ENCODE measurements at regions not wholly inside any gene's neighbourhood (a gene's known extent, or its start where the extent isn't known, plus 50 kb on each side); places are given as distances from the start of the nearest gene placed in this dataset.

DNA sequence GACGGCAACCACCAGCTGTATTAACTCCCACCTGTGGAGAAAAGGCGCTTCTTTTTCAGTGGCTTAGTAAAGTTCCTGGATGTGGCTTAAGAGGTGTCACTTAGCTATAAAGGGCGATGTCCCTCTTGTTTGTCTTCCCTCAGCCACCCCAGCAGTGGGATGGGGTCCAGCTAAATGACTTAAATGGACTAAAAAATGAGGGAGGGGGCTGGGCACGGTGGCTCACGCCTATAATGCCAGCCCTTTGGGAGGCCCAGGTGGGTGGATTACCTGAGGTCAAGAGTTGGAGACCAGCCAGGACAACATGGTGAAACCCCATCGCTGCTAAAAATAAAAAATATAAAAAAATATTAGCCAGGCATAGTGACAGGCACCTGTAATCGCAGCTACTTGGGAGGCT is 667.5 kb upstream of the RBFOX1 start:
- Histone ChIP-seq H3K27me3 (ENCODE audit: control insufficient read depth in 2 of 2, insufficient read depth in 2 of 2, low read length in 2 of 2) (no peaks in the 10 kb centered on the region), H2AFZ (ENCODE audit: low read depth, low read length) (no peak overlapping the region), H3K4me1 (ENCODE audit: control insufficient read depth, extremely low read depth, insufficient read depth, low read length) (no peaks in the 10 kb centered on the region), H3K9ac (replicated peaks; ENCODE audit: extremely low read depth, insufficient read depth, low read length) (no peak overlapping the region), H3K4me2 (ENCODE audit: insufficient read depth, low read length) (no peak overlapping the region), H3K4me3 (replicated peaks in 1 of 3; ENCODE audit: insufficient read depth in 1 of 3, low read depth in 1 of 3, low read length in 3 of 3) (no peak overlapping the region), H3K36me3 (ENCODE audit: control insufficient read depth in 2 of 2, extremely low read depth in 1 of 2, insufficient read depth in 2 of 2, low read length in 2 of 2) (no peaks in the 10 kb centered on the region), H3K79me2 (ENCODE audit: control insufficient read depth, insufficient read depth, low read length) (no peaks in the 10 kb centered on the region), H4K20me1 (replicated peaks; ENCODE audit: control insufficient read depth, extremely low read depth, insufficient read depth, low read length) (no peaks in the 10 kb centered on the region), H3K27ac (ENCODE audit: insufficient read depth, low read depth, low read length) (no peak overlapping the region), H3K9me3 (replicated peaks; ENCODE audit: control insufficient read depth, insufficient read depth, low read length) (no peaks in the 10 kb centered on the region), H3K9me1 (replicated peaks; ENCODE audit: control insufficient read depth, extremely low read depth, insufficient read depth, low read length) (no peaks in the 10 kb centered on the region)
- TF ChIP-seq GATA2 (IDR thresholded peaks at IDR 0.05; ENCODE audit: insufficient read depth, insufficient read length, low read depth, low read length), result no peak
- TF ChIP-seq POLR2AphosphoS5 (IDR thresholded peaks at IDR 0.05; ENCODE audit: insufficient read depth, low read depth, low read length), result no peak
- no peak for TF ChIP-seq MYC (IDR thresholded peaks at IDR 0.05; ENCODE audit: low read depth, low read length)
- TF ChIP-seq EZH2 (IDR thresholded peaks at IDR 0.05; ENCODE audit: borderline replicate concordance, low read depth, low read length, severe bottlenecking), result no peak
- TF ChIP-seq JUN (IDR thresholded peaks at IDR 0.05; ENCODE audit: borderline replicate concordance, insufficient read depth, insufficient read length, low read depth), result no peak
- TF ChIP-seq, protein P1, sequence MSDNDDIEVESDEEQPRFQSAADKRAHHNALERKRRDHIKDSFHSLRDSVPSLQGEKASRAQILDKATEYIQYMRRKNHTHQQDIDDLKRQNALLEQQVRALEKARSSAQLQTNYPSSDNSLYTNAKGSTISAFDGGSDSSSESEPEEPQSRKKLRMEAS (IDR thresholded peaks at IDR 0.05; ENCODE audit: insufficient read depth, insufficient read length), result no peak
- no peak for TF ChIP-seq POLR2A (IDR thresholded peaks at IDR 0.05; ENCODE audit: low read depth, low read length)
- TF ChIP-seq, protein P2, sequence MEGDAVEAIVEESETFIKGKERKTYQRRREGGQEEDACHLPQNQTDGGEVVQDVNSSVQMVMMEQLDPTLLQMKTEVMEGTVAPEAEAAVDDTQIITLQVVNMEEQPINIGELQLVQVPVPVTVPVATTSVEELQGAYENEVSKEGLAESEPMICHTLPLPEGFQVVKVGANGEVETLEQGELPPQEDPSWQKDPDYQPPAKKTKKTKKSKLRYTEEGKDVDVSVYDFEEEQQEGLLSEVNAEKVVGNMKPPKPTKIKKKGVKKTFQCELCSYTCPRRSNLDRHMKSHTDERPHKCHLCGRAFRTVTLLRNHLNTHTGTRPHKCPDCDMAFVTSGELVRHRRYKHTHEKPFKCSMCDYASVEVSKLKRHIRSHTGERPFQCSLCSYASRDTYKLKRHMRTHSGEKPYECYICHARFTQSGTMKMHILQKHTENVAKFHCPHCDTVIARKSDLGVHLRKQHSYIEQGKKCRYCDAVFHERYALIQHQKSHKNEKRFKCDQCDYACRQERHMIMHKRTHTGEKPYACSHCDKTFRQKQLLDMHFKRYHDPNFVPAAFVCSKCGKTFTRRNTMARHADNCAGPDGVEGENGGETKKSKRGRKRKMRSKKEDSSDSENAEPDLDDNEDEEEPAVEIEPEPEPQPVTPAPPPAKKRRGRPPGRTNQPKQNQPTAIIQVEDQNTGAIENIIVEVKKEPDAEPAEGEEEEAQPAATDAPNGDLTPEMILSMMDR (IDR thresholded peaks at IDR 0.05; ENCODE audit: extremely low read depth in 1 of 2, insufficient read depth in 1 of 2, low read depth in 1 of 2, low read length in 2 of 2), result no peak
- TF ChIP-seq FOS (IDR thresholded peaks at IDR 0.05; ENCODE audit: borderline replicate concordance, insufficient read depth, low read length), result no peak
- FAIRE-seq (no peak), DNase-seq (ENCODE audit: low read depth, low spot score) (no peak)
- dilution Hi-C loops (cut with MboI; ENCODE audit: extremely low pct_ligation_motif_present, low sequenced_read_pairs) (no loop called here), intact Hi-C loops (cut with micrococcal nuclease) (no loop called here)
- no TSS peak for BruUV-seq (replicated peaks)
- POLR2A ChIA-PET, result no interaction called here
- CTCF ChIA-PET, result interaction anchor here (1.3 kb wide), 1 partner anchor 22 kb away, joined by 4 read pairs; no protein-coding TSS in a partner anchor
